Right lobe of liver (tissue), 6 donors: ENCODE measurements at regions not wholly inside any gene's neighbourhood (a gene's known extent, or its start where the extent isn't known, plus 50 kb on each side); places are given as distances from the start of the nearest gene placed in this dataset.

Experiments
- ATAC-seq, 4 donors: fragments of 200-7000 bp; cut with Tn5 transposase; one replicate each; pipeline ENCODE4 v1.9.1; 2020; ENCODE audit warnings: mild to moderate bottlenecking in 4 of 4, moderate library complexity in 4 of 4
- DNase-seq, 3 donors: peaks; one replicate each; pipeline ENCODE4 v3.0.0-alpha.2; 2020
- H3K27ac ChIP-seq, 3 donors: fragments of 200-600 bp; one replicate each; pipeline ENCODE4 v1.8.0; 2022
- H3K27me3 ChIP-seq, 2 donors: fragments of 200-600 bp; one replicate each; pipeline ENCODE4 v1.8.0; 2022
- H3K36me3 ChIP-seq, 4 donors: fragments of 200-600 bp; sonication (generic) in 1 of 4; one replicate each; pipeline versions ENCODE4 v1.5.1 to v1.8.0; 2017 to 2022; ENCODE audit warnings: control low read depth in 1 of 4
- H3K4me1 ChIP-seq, 4 donors: fragments of 200-600 bp; sonication (generic) in 1 of 4; one replicate each; pipeline versions ENCODE4 v1.5.1 to v1.8.0; 2017 to 2022; ENCODE audit warnings: control low read depth in 1 of 4
- H3K4me3 ChIP-seq, 3 donors: fragments of 200-600 bp; one replicate each; pipeline ENCODE4 v1.8.0; 2022
- H3K9me3 ChIP-seq, 4 donors: fragments of 200-600 bp; sonication (generic) in 1 of 4; one replicate each; pipeline versions ENCODE4 v1.5.1 to v1.8.0; 2017 to 2022; ENCODE audit warnings: control low read depth in 1 of 4
- POLR2A ChIP-seq: fragments of 450-650 bp; IDR thresholded peaks from one replicate; pipeline ENCODE4 v1.6.1; 2017; ENCODE audit warnings: antibody characterized with exemption, mild to moderate bottlenecking
- WGBS: methylation state at CpG from one replicate; pipeline ENCODE4 v1.1.6; 2018; ENCODE audit warnings: low coverage, low lambda C conversion rate; ENCODE audit not compliant: insufficient coverage; ENCODE audit errors: missing lambda C conversion rate; 5-methylcytosine and 5-hydroxymethylcytosine counted together
- intact Hi-C, 2 donors: fragments of 100-400 bp; cut with DNase I; formaldehyde crosslinking; loops; one replicate each; pipeline versions ENCODE4 v1.11.2 to v1.14.1; 2022
- TF ChIP-seq, protein P1 (sequence below), 4 donors: fragments of 200-600 bp in 3 of 4; fragments of 450-650 bp in 1 of 4; IDR thresholded peaks; one replicate each; pipeline versions ENCODE4 v1.5.1 to v1.8.0; 2016 to 2022; ENCODE audit warnings: antibody characterized with exemption in 4 of 4, mild to moderate bottlenecking in 2 of 4
- donor health status: DM: no; HTN: yes; CAD: no.
- donor health status: DM: no; HTN: no; CAD: no.
- donor health status: DM: no; HTN: no; CAD: no.
- donor health status: DM: no; HTN: yes; CAD: no.
- donor health status: DM: no; HTN: yes; CAD: no.

DNA sequence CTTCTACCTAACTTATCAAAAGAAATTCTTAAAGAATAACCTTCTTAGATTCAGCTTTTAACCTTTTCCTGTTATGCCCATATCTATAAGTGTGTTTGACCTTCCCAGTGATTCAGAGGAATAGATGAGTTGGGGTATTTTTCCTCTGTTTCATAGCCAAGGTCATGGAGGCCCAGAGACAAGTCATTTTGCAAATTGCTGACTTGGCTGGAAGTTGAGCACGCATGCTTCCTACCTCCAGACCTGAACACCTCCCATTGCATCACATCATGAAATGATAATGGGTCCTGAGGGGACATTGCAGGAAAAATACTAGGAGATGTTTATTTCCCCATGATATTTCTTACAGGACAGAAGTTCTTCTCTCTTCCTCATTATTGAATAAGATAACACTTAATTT, 158.6 kb upstream of the LMCD1 start:
- peaks cover 0 to 6% (median 0%) of the 10 kb centered on the region in 4 donors for H3K9me3 ChIP-seq
- TF ChIP-seq POLR2A: no peak
- TF ChIP-seq, protein P1, sequence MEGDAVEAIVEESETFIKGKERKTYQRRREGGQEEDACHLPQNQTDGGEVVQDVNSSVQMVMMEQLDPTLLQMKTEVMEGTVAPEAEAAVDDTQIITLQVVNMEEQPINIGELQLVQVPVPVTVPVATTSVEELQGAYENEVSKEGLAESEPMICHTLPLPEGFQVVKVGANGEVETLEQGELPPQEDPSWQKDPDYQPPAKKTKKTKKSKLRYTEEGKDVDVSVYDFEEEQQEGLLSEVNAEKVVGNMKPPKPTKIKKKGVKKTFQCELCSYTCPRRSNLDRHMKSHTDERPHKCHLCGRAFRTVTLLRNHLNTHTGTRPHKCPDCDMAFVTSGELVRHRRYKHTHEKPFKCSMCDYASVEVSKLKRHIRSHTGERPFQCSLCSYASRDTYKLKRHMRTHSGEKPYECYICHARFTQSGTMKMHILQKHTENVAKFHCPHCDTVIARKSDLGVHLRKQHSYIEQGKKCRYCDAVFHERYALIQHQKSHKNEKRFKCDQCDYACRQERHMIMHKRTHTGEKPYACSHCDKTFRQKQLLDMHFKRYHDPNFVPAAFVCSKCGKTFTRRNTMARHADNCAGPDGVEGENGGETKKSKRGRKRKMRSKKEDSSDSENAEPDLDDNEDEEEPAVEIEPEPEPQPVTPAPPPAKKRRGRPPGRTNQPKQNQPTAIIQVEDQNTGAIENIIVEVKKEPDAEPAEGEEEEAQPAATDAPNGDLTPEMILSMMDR (IDR thresholded peaks at IDR 0.05): no peak
- no peak for DNase-seq
- no peaks in the 10 kb centered on the region for H3K4me1 ChIP-seq
- no peaks in the 10 kb centered on the region for H3K27me3 ChIP-seq
- no peak overlapping the region for H3K4me3 ChIP-seq
- no peaks in the 10 kb centered on the region for H3K36me3 ChIP-seq
- H3K27ac ChIP-seq: no peak overlapping the region
- WGBS: 53% methylated on average over 1 of the region's 1 CpG
- intact Hi-C loops: no loop called here
- no peak for ATAC-seq

DNA sequence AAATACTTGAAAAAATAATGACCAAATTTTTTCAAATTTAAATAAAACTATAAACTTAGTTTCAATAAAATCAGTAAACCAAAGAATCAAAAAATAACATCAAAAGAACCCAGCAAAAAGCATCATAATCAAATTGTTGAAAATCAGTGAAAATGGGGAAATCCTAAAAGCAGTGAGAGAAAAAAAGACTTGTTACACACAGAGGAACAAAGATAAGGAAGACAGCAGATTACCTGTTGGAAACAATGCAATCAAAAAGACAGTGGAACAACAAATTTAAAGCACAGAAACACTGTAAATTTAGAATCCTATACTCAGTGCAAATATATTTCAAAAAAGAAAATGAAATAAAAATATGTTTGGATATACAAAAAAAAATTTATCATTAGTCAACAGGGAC, 156.2 kb upstream of the LMCD1 start:
- no peak for DNase-seq

DNA sequence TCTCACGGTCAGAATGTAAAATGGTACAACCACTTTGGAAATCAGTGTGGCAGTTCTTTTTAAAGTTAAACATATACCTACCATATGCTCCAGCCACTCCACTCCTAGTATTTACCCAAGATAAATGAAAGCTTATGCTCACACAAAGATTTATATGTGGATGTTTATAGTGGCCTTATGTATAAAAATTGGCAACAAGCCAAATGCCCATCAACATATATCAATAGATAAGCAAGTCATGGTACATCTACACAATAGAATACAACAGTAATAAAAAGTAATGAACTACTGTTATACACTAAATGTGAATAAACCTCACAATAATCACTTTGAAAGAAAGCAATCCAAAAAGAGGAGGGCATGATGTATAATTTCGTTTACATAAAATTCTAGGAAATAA, 153.5 kb upstream of the LMCD1 start:
- Histone ChIP-seq H3K4me1 (no peaks in the 10 kb centered on the region), H3K9me3 (peaks cover 0 to 6% (median 0%) of the 10 kb centered on the region in 4 donors), H3K36me3 (no peaks in the 10 kb centered on the region), H3K4me3 (no peak overlapping the region), H3K27ac (no peak overlapping the region), H3K27me3 (no peaks in the 10 kb centered on the region)
- DNase-seq (no peak), ATAC-seq (no peak)
- intact Hi-C loops: no loop called here
- no peak for TF ChIP-seq POLR2A
- TF ChIP-seq, protein P1 (IDR thresholded peaks at IDR 0.05): no peak
- 90% methylated on average over 2 of the region's 2 CpGs for WGBS

More for the DNA sequence above, 156.2 kb upstream of the LMCD1 start:
- Histone ChIP-seq H3K4me3 (no peak overlapping the region), H3K9me3 (peaks cover 0 to 6% (median 0%) of the 10 kb centered on the region in 4 donors), H3K27ac (no peak overlapping the region), H3K4me1 (no peaks in the 10 kb centered on the region), H3K36me3 (no peaks in the 10 kb centered on the region), H3K27me3 (no peaks in the 10 kb centered on the region)
- ATAC-seq: no peak
- TF ChIP-seq POLR2A: no peak
- TF ChIP-seq, protein P1 (IDR thresholded peaks at IDR 0.05): no peak
- intact Hi-C loops: no loop called here

DNA sequence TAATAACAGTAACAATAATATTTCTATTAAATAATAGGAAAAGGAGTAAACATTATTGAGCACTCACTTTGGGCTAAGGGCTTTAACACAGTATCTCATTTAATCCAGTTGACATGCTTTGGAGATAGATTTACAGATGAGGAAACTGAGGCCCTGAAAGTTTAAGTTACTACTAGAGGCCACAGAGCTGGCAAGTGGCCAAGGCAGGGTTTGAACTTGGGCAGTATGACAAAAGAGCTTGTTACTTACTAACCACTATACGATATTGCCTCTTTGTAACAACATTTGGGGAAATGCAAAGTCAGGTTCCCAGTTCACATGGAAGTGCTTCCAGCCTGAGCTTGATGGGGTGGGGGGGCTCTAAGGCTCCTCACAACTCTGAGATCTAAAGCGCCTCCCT, 149.1 kb upstream of the LMCD1 start:
- Histone ChIP-seq H3K9me3 (no peaks in the 10 kb centered on the region), H3K36me3 (no peaks in the 10 kb centered on the region), H3K4me1 (no peaks in the 10 kb centered on the region), H3K27me3 (no peaks in the 10 kb centered on the region), H3K4me3 (no peak overlapping the region), H3K27ac (no peak overlapping the region)
- 100% methylated on average over 1 of the region's 2 CpGs for WGBS
- no peak for TF ChIP-seq POLR2A
- TF ChIP-seq, protein P1 (IDR thresholded peaks at IDR 0.05): no peak
- ATAC-seq: no peak
- intact Hi-C loops: no loop called here
- no peak for DNase-seq

DNA sequence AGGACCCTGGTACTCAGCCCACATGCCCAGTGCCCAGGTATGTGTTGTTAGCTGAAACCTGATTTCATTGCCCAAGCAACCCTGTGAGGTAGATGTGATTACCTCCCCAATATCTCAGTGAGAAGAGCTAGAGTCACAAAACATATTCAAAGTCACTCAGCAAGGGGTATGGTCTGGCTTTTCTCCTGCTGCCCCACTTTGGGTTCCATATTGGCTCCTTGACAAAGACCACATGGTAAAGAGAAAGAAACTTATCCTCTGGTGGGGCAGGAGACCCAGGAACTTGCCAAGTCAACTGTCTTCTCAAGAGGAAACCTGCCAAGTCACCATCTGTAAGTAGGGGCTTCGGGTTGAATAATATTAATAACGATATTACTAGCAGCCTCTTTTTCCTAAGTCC, 148.3 kb upstream of the LMCD1 start:
- Histone ChIP-seq H3K4me1 (no peaks in the 10 kb centered on the region), H3K4me3 (no peak overlapping the region), H3K27me3 (no peaks in the 10 kb centered on the region), H3K27ac (no peak overlapping the region), H3K36me3 (no peaks in the 10 kb centered on the region), H3K9me3 (no peaks in the 10 kb centered on the region)
- no peak for DNase-seq
- intact Hi-C loops: no loop called here
- ATAC-seq: no peak
- 96% methylated on average over 2 of the region's 2 CpGs for WGBS
- TF ChIP-seq, protein P1 (IDR thresholded peaks at IDR 0.05): no peak
- no peak for TF ChIP-seq POLR2A
